ENCODE measurements at regions not wholly inside any gene's neighbourhood (a gene's known extent, or its start where the extent isn't known, plus 50 kb on each side); places are given as distances from the start of the nearest gene placed in this dataset.

DNA sequence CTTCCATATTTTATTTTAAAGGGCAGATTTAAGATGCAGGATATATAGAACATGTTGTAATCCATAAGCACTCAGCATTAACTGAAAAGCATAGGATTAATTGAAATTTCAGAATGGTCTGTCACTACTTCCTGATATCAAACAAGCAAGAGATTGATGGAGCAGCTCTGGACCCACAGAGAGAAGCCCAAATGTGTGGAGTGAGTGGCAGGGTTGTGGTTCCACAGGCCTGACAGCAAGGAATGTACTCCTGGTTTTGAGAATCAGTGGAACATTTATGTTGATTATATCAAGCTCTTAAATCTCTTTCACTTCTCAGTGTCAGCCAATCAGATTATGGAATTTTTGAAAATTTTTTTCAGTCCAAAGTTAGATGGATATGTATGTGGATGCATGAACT, 267.6 kb upstream of the PRICKLE1 start:
- no peak for DNase-seq (ENCODE audit: low spot score)

DNA sequence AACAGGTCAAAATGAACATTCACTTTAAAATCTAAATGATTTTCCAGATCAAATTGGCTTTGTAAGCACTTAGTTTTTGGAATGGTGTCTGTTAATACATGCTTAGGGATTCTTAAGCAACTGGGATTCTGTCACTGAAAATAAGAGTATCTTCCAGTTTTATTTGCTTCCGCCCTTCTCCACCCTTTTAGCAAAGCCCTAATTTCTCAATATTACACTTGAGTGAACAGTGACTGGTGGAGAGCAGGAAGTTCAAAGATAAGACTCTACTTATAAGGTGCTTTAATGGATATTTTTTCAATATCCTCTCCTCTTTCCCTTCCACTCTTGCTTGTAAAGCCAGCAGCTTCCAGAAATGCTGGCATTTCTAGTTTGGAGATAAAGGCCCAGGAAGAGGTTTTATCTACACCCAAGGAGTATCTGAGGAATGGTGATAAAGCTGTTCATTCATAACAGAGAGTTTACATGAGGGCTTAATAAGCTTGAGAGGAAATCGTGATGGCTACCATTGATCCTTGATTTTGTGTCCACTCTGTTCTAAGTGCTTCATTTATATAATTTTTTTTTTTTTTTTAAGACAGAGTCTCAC, 265.9 kb upstream of the PRICKLE1 start:
- no peak for DNase-seq (ENCODE audit: low spot score)

DNA sequence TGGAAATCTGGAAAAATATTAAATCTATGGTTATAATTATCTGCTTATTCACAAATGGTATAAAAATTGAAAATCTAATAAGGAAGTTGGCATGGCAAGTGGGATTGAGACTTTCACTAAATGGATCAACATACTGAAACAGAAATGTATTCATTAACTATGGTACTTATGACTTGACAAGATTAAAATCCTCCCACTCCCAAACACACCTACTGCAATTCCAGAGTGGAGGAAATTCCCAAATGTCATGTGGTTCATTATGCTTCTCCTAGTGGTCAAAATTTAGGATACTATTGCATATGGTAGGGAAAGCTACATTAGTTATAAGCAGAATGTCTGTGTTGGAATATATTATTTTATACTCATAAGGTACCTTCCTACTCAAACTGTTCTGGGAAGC, 265.3 kb upstream of the PRICKLE1 start:
- DNase-seq (ENCODE audit: low spot score) = no peak

DNA sequence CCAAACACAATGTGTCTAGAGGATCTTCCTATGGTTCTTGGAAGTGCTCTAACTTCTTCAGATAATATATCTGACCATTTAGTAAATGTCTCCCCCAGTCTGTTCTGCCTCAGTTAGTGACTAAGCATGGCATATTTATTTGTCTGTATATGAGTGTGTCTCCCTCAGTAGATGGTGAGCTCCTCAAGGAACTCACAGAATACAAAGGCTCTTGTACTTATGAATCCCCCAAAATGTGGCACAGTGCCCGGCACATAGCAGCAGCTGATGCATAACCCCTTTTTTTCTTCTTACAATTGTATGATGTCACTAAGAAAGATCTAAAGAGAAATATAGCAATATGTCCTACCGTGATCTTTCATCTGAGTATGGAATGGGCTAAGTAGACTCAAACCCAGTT, 264.7 kb upstream of the PRICKLE1 start:
- DNase-seq (ENCODE audit: low spot score) = no peak

DNA sequence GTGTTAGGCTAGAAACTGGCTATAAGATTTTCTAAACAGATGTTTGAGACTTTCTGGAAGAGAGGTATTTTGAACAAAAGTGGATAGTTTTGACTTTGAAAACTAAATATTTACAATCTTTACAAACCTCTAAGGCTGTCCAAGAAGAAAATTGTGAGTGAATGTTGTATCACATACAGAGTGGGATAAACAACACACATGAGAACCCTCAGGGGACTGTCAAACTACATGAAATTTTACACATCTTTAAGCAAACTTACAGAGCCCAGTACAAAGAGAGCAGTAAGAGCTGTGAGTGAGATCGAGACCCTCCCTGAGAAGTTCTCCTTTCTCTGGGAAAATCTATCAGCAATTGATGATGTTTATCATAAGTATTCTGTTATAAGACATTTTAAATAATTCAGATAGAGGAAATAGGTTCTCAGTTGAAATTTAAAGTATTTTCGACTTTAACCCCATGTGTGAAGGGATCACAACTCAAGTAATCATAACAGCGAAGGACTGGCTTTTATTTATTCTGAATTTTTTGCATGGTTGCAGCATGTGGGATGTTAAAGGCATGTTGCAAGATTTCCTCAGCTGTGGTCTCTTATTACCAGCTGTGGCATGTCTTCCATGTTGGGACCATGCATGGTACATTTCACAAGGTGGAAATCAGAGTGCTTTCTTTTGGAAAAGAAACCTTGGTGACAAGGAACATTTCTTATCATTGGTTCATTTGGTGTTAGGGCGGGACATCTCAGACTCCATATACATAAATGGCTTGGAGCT, 264.0 kb upstream of the PRICKLE1 start:
- DNase-seq (ENCODE audit: low spot score) = no peak

DNA sequence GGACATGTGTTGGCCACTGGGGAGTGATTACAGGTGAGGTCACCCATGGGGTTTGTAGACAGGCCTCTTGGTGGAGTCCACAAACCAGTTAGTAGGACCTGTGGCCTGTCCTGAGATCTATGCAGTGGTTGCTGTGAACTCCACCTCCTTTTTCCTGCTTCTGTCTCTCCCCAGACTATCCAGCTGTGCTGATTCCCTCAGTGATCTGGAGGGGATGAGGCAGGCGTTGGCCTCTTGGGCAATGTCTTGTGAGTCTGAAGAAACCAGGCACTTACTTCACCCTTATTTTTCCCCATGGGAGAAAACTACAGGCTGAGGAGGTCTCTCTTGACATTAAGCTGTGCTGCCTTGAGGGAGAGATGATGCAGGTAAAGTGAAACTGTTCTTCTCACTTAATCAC, 257.2 kb upstream of the PRICKLE1 start:
- DNase-seq (ENCODE audit: low spot score) = peak; percentile 13

DNA sequence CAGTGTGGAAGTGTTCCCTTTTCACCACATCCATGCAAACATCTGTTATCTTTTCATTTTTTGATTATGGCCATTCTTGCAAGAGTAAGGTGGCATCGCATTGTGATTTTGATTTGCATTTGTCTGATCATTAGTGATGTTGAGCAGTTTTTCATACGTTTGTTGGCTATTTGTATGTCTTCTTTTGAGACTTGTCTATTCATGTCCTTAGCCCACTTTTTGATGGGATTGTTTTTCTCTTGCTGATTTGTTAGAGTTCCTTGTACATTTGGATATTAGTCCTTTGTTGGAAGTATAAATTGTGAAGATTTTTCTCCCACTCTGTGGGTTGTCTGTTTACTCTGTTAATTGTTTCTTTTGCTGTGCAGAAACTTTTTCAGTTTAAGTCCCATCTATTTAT, 244.5 kb upstream of the PRICKLE1 start:
- DNase-seq (ENCODE audit: low spot score) = no peak

DNA sequence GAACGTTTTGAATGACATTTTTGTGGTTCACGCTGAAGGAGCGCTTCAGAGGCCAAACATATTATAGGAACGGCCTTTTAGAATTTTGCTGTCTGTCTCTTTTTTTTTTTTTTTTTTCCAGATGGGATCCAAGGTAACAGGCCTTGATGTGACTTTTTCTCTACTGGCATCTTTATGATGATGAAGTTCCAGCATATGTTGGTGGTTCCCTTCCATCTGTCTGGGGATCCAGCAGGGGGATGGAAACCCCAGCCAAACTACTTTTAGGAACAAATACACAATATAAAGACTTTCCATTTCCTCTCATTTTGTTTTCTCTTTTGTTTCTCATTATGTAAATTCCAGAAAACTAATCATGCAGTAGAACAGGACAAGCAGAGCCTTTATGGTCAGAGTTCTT, 239.3 kb upstream of the PRICKLE1 start:
- no peak for DNase-seq (ENCODE audit: low spot score)

DNA sequence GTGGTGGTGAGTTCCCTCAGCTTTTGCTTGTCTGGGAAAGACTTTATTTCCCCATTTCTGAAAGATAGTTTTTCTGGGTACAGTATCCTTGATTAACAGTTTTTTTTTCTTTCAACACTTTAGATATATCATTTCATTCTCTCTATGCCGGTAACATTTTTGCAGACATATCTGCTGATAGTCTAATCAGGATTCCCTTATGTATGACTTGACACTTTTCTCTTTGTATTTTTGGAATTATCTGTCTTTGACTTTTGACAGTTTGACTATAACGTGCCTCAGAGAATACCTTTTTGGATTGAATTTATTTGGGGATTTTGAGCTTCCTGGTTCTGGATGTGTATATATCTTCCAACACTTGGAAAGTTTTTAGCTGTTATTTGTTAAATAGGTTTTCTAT, 234.8 kb upstream of the PRICKLE1 start:
- no peak for DNase-seq (ENCODE audit: low spot score)

DNA sequence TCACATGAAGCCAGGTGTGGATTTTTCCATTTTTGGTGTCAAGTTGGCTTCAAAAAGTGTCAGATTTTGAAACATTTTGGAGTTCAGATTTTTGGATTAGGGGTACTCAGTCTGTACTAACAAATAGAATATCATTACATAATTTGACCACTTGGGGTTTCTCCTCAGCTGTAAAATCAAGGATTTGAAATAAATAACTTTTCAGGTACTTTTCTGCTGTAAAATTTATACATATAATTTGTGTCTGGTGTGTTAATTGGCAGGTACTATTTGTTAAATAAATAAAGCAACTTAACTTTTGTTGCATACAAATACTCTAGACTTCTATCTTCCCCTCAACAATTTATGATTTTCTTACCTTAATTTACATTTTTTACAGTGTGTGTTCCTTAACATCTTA, 234.1 kb upstream of the PRICKLE1 start:
- DNase-seq (ENCODE audit: low spot score) = no peak

DNA sequence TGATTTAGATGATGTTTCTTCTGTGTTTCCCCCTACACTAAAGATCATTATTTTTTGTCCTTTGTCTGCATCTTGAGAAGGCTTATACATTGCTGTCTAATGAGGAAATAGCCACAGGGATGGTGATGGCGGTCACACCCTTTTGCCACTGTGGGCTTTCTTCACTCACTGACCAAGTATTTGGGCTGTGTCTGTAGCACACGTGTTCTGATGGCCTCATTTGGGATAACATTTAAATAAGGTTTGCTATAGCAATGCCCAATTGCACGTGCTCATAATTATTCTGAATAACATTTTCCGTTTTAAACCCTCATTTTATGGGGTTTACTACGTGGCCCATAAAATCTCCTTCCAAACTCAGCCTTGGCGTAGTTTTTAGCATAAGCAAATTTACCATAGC, 230.3 kb upstream of the PRICKLE1 start:
- DNase-seq (ENCODE audit: low spot score) = peak; percentile 53

DNA sequence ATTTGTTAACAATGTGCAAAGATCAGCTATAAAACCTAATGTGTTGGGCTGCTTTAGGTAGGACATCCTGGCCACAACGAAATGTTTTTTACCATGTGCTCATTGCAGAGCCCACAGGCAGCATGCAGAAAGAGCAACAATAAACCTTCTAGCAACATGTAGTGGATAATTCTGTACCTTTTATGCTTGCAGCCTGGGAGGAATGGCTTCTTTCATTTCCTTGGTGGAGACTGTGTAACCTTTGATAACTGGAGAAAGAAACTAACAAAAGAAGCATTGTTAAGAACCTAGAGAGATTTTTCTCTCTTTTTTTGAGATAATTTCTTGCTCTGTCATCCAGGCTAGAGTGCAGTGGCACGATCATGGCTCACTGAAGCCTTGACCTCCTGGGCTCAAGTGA, 225.5 kb upstream of the PRICKLE1 start:
- no peak for DNase-seq (ENCODE audit: low spot score)

DNA sequence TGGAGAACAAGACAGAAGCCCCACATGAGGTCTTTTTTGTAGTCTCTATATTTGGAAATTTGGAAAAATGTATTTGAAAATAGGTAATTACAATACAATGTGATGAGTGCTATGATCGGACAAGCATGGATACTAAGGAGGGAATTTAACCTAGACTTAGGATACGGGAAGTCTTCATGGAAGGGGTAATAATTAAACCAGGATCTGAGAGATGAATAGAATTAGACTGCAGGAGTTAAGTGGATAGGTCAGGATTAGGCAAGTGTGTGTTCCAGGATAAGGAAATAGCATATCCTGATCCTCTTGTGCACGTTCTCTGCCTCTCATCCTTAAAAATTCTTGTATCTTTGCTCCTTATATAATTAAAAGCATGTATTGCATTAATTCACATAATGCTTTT, 223.3 kb upstream of the PRICKLE1 start:
- no peak for DNase-seq (ENCODE audit: low spot score)

DNA sequence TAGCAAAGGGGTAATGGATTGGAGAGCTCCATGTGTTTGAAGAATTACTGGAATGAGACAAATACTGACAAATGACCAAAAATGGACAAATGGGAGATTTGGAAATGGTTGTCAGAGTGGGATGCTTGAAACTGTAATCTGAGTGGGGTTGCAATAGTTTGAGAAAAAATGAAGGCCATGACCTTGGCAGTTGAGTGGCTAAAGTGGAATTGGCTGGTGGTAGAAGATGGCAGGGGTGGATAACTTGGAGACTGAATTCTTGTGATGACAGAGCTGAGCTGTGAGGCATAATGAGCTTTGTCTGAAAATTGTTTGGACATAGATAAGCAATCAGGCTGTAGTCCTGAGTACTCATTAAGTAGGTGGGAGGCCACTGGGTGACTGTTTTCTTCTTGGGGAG, 222.5 kb upstream of the PRICKLE1 start:
- no peak for DNase-seq (ENCODE audit: low spot score)

DNA sequence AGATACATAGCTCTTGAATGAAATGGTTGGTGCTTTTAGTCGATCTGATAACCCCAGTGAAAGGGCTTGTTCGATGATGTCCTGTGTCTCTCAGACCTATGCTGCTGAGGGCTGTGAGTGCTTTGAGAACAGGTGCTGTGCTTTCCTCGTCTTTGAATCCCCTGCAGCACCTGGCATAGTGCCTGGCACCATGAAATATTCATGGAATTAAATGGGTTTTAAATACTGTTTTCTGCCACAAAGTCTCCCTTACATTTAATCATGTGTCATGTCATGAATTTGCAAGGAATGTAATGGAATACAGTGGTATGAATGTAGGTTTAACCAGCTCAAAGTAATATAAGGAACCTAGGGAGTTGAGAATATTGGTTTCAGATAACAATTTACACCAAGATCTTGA, 220.5 kb upstream of the PRICKLE1 start:
- DNase-seq (ENCODE audit: low spot score) = no peak

DNA sequence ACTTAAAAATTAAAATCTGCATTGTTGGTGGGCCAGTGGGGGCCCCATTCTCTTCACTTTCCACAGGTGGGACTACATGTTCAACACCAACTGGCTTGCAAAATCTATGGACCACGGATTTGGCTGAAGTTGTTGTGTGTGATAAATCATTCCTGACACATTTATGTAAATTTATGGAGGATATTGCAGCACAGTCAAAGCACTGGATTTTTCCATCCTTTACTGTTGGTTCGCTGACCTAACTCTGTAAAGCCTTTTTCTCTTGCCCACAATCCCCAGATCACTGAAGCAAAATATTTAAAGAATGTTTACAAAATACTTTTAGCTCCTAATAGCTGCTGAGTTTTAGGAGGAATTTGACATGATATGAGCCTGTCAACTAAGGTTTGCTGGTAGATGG, 219.7 kb upstream of the PRICKLE1 start:
- DNase-seq (ENCODE audit: low spot score) = peak; percentile 49

DNA sequence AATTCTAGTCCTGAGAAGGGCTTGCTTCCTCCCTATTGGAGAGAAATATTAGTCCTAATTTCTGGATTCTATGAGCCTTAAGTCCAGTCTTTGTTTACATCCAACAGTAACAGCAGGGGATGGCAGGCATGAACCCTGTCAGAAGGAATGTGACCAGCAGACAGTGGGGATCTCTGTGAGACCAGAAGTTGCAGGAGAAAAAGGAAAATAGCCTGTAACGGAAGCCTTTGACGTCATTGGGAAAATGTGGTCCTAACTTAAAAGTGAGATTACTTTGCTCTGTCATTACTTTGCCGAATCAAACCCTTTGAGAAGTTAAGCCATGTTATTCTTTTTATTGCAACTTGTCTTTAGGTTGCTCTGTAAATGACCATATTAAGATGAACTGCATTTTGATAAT, 218.2 kb upstream of the PRICKLE1 start:
- no peak for DNase-seq (ENCODE audit: low spot score)

DNA sequence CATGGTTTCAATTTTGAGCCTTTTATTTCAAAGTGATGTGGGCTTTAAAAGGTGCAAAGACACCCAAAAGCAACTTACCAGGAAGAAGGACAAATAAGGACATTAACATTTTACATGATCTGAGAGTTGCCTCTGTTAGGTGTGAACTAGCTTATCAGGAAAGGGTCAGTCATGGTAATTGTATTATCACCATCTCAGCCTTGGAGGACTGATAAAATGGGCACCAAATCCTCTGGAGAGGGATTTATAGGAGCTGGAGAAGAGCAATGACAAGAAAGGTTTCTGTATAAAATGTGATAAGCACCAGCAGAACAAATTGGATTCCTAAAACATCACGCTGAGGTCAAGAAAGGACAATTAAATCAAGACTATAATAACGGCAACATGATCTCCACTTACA, 217.7 kb upstream of the PRICKLE1 start:
- DNase-seq (ENCODE audit: low spot score) = no peak

DNA sequence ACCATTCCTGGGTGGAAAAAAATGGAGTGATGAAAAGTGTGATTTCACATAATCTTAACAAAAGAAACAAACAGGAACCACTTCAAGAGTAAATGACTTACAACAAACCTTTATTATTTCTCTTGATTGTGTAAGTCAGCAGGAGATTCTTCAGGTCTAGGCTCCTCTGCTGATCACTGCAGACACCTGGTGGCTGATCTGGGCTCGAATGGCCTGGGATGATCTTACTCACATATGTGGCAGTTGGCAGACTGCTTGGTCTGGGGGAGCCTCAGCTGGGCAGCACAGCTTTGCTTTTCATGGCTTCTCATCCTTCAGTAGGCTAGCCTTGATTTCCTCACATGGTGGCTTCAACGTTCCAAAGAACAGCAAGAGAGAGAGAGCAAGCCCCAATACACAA, 215.4 kb upstream of the PRICKLE1 start:
- DNase-seq (ENCODE audit: low spot score) = no peak

DNA sequence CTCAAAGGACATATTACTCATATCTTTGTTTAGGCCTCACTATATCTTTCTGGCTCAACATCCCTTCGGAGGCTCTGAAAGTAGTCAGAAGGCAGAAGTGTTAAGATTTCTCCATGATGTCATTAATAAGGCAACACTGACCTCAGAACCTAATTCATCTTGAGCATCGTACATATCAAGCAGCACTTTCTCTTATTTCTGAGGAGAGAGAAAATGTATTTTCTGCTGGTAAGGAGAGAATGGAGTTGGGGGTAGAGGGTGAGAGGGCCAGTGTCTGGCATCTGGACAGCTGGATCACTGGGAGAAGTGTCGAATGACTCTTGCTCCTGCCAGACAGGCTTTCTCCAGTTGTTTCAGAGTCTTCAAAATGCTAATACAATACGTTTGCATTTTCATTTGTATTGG, 213.2 kb upstream of the PRICKLE1 start:
- no peak for DNase-seq (ENCODE audit: low spot score)

DNA sequence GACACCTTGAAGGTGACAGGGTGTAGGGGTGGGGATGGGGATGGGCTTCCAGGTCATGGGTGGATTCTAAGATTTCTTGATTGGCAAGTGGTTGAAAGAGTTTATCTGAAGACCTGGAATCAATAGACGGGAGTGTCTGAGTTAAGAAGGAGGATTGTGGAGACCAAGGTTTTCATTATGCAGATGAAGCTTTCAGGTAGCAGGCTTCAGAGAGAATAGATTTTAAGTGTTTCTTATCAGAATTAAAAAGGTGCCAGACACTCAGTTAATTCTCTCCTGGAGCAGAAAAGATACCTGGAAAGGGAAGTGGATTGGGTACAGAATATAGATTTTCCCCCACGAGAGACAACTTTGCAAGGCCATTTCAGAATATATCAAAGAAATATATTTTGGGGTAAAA, 211.7 kb upstream of the PRICKLE1 start:
- no peak for DNase-seq (ENCODE audit: low spot score)

DNA sequence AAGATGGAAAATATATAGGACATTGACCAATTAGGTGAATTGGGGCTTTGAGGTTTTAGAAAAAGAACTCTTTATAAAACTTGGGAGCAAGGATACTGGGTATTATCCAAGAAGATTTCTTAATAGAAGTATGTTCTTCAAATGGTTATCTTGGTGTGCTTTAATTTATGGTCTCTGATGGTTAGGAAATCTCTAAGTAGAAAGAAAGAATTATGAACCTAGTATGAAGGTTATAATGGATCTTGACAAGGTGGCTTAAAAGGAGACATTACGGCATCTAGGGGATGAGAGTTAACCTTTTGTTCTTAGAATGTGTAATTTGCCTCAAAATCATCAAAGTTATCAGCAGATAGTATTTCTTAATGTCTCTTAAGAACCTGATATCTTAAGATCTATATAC, 210.4 kb upstream of the PRICKLE1 start:
- no peak for DNase-seq (ENCODE audit: low spot score)

DNA sequence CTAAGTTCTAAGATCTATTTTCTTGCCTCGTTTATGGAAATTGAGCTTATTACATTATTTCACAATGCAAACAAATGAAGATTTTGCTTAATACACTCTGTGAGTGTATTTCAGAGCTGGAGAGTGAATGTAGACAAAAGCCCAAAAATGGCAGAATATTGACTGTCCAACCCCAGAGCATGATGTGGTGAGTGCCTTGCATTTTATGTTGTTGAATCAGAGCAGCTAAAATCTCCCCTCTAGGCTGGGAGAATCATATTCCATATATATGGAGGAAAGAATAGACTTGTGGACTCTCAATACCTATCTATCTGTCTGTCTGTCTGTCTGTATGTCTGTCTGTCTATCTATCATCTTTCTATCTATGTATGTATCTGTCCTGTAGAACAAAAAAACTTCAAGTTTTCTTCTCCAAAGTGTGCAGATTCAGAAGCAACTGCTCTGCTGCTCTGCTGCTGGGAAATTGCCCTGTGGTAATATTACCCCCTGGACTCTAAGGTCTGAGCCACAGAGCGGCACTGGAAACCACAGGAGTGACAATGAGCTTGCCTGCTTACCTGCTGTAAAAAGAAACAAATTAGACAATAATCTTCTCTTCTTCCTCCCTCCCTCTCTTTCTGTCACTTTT, 209.4 kb upstream of the PRICKLE1 start:
- peak; percentile 52 for DNase-seq (ENCODE audit: low spot score)

DNA sequence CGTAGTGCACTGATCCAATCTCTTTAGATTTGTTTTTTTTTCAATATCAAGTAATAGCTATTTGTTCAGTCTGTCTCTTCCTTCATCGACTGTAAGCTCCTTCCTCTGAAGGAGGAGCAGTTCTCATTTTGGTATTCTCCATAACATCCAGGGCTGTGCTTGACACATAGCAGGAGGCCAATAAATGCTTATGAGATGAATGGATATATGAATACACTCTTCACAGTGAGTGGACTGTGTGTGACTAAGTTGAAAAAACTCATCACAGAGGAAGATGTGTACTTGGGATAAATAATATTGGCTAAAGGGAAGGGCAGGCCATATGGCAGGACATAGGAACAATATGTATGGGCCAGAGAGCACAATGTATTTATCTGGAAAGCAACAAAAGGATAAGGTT, 205.3 kb upstream of the PRICKLE1 start:
- peak; percentile 21 for DNase-seq (ENCODE audit: low spot score)
